ENCODE measurements at regions not wholly inside any gene's neighbourhood (a gene's known extent, or its start where the extent isn't known, plus 50 kb on each side); places are given as distances from the start of the nearest gene placed in this dataset.

DNA sequence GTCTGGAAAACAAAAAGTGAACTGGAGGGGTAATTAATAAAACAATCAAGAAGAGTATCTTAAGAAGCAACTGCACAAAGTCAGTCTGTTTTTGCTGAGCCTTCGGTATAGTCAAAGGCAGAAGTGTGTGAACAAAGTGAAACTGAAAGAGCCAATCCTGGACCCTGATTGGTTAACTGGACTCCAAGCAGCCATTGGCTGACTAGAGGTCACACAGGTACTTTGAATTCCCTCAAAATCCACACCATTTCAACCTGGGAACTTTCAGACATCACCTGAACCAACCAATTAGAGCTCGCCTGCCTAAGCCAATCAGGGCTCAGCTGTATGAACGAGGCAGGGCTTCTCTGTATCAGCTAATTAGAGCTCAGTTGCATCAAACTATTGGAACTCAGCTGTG, 286.7 kb downstream of the TLE4 start:
- no peak overlapping the region for H3K9ac ChIP-seq (ENCODE audit: low read length)
- H3K36me3 ChIP-seq (replicated peaks; ENCODE audit: insufficient read depth, low read length), result no peaks in the 10 kb centered on the region
- no peaks in the 10 kb centered on the region for H3F3A ChIP-seq (ENCODE audit: insufficient read depth, low read length)

DNA sequence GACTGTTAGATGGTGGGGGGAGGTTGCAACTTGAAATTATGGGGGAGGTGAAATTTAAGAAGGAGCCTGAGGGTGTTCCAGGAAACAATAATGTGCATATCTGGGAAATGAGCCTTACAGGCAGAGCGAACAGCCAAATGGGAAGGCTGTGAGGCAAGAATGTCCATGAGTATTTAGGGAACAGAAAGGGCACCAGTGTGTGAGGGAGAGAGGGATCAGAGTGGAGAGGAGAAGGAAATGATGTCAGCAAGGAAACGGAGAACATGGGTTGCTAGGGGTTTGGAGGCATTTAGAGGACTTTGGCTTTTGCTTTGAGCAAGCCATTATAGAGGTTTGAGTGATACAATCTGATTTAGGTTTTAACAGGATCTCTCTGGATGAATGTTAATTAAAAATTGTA, 285.4 kb downstream of the TLE4 start:
- Histone ChIP-seq H4K20me1 (ENCODE audit: insufficient read depth, low read length) (no peaks in the 10 kb centered on the region), H3K79me2 (ENCODE audit: low read length) (no peaks in the 10 kb centered on the region), H3K4me2 (ENCODE audit: low read depth, low read length) (no peak overlapping the region), H3K4me3 (ENCODE audit: low read length) (no peak overlapping the region), H3K9me2 (replicated peaks; ENCODE audit: insufficient read depth, low read length) (no peaks in the 10 kb centered on the region), H3K27me3 (replicated peaks; ENCODE audit: insufficient read depth, low read length) (no peaks in the 10 kb centered on the region), H3K9me3 (replicated peaks; ENCODE audit: insufficient read depth, low read length) (no peaks in the 10 kb centered on the region), H2AFZ (ENCODE audit: low read length) (no peak overlapping the region), H3K4me1 (ENCODE audit: low read length) (peaks cover 4% of the 10 kb centered on the region; the same call in 1 of the 2 replicates), H3K36me3 (replicated peaks; ENCODE audit: insufficient read depth, low read length) (no peaks in the 10 kb centered on the region), H3F3A (ENCODE audit: insufficient read depth, low read length) (no peaks in the 10 kb centered on the region), H3K27ac (ENCODE audit: low read length) (no peak overlapping the region), H3K9ac (ENCODE audit: low read length) (no peak overlapping the region)
- TF ChIP-seq EZH2phosphoT487 (IDR thresholded peaks at IDR 0.05; ENCODE audit: low read length) (no peak), EZH2 (optimal IDR thresholded peaks at IDR 0.05; ENCODE audit: low read depth, low read length) (no peak)
- TF ChIP-seq, protein P1, sequence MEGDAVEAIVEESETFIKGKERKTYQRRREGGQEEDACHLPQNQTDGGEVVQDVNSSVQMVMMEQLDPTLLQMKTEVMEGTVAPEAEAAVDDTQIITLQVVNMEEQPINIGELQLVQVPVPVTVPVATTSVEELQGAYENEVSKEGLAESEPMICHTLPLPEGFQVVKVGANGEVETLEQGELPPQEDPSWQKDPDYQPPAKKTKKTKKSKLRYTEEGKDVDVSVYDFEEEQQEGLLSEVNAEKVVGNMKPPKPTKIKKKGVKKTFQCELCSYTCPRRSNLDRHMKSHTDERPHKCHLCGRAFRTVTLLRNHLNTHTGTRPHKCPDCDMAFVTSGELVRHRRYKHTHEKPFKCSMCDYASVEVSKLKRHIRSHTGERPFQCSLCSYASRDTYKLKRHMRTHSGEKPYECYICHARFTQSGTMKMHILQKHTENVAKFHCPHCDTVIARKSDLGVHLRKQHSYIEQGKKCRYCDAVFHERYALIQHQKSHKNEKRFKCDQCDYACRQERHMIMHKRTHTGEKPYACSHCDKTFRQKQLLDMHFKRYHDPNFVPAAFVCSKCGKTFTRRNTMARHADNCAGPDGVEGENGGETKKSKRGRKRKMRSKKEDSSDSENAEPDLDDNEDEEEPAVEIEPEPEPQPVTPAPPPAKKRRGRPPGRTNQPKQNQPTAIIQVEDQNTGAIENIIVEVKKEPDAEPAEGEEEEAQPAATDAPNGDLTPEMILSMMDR (IDR thresholded peaks at IDR 0.05; ENCODE audit: low read length), result no peak
- no peak for DNase-seq

More for the DNA sequence above, 286.7 kb downstream of the TLE4 start:
- H3K9me2 ChIP-seq (replicated peaks; ENCODE audit: insufficient read depth, low read length), result no peaks in the 10 kb centered on the region
- no peaks in the 10 kb centered on the region for H3K79me2 ChIP-seq (ENCODE audit: low read length)
- no peaks in the 10 kb centered on the region for H3K9me3 ChIP-seq (replicated peaks; ENCODE audit: insufficient read depth, low read length)
- H3K27me3 ChIP-seq (replicated peaks; ENCODE audit: insufficient read depth, low read length), result no peaks in the 10 kb centered on the region
- TF ChIP-seq EZH2phosphoT487 (IDR thresholded peaks at IDR 0.05; ENCODE audit: low read length), result no peak
- TF ChIP-seq, protein P1 (IDR thresholded peaks at IDR 0.05; ENCODE audit: low read length), result no peak
- TF ChIP-seq EZH2 (optimal IDR thresholded peaks at IDR 0.05; ENCODE audit: low read depth, low read length), result no peak
- peaks cover 4% of the 10 kb centered on the region; the same call in 1 of the 2 replicates for H3K4me1 ChIP-seq (ENCODE audit: low read length)
- peak overlapping the region; percentile 20 for H3K4me2 ChIP-seq (ENCODE audit: low read depth, low read length)
- 0 out of 2 replicates have a peak overlapping the region, but pooled peaks have one; percentile 3 for H3K4me3 ChIP-seq (ENCODE audit: low read length)
- DNase-seq, result peak; percentile 77
- H4K20me1 ChIP-seq (ENCODE audit: insufficient read depth, low read length), result no peaks in the 10 kb centered on the region
- H2AFZ ChIP-seq (ENCODE audit: low read length), result peak overlapping the region; percentile 50
- no peak overlapping the region; the same call in 1 of the 2 replicates for H3K27ac ChIP-seq (ENCODE audit: low read length)

DNA sequence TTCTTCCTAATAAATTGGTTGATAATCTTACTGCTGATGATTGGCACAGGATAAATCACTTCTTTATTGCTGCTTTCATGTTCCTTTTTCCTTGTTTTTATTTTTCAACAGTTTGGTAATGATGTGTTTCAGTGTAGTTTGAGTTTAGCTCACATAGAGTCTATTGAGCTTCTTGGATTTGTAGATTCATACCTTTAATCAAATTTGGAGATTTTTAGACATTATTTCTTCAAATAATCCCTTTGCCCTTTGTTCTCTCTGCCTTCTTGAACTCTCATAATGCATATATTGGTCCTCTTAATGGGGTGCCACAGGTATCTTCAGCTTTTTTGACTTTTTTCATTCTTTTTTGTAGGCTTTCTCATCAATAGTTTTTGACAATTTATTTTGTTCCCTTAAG, 275.3 kb downstream of the TLE4 start:
- Histone ChIP-seq H3K4me1 (ENCODE audit: low read length) (no peaks in the 10 kb centered on the region), H3K36me3 (replicated peaks; ENCODE audit: insufficient read depth, low read length) (no peaks in the 10 kb centered on the region), H3K9me3 (replicated peaks; ENCODE audit: insufficient read depth, low read length) (no peaks in the 10 kb centered on the region), H2AFZ (ENCODE audit: low read length) (no peak overlapping the region), H3K79me2 (ENCODE audit: low read length) (no peaks in the 10 kb centered on the region), H3F3A (ENCODE audit: insufficient read depth, low read length) (no peaks in the 10 kb centered on the region), H3K27ac (ENCODE audit: low read length) (no peak overlapping the region), H3K4me3 (ENCODE audit: low read length) (no peak overlapping the region), H3K9me2 (replicated peaks; ENCODE audit: insufficient read depth, low read length) (no peaks in the 10 kb centered on the region), H3K27me3 (replicated peaks; ENCODE audit: insufficient read depth, low read length) (no peaks in the 10 kb centered on the region), H3K9ac (ENCODE audit: low read length) (no peak overlapping the region), H4K20me1 (ENCODE audit: insufficient read depth, low read length) (no peaks in the 10 kb centered on the region), H3K4me2 (ENCODE audit: low read depth, low read length) (no peak overlapping the region)
- no peak for DNase-seq
- no peak for TF ChIP-seq EZH2 (optimal IDR thresholded peaks at IDR 0.05; ENCODE audit: low read depth, low read length)
- TF ChIP-seq, protein P1 (IDR thresholded peaks at IDR 0.05; ENCODE audit: low read length), result no peak
- TF ChIP-seq EZH2phosphoT487 (IDR thresholded peaks at IDR 0.05; ENCODE audit: low read length), result no peak
